HAP-1 (cell line): ENCODE measurements at regions not wholly inside any gene's neighbourhood (a gene's known extent, or its start where the extent isn't known, plus 50 kb on each side); places are given as distances from the start of the nearest gene placed in this dataset.

Source experiments
- DNase-seq, 2 experiments: peaks; one replicate each; pipeline ENCODE4 v3.0.0-alpha.2; 2016 to 2020; ENCODE audit warnings: low spot score in 2 of 2
- H3K27me3 ChIP-seq: fragments of 250-450 bp; sonication (Bioruptor Pico); 2 replicates; pipeline ENCODE4 v1.5.1; 2020; ENCODE audit warnings: low read depth, mild to moderate bottlenecking, moderate library complexity
- H3K36me3 ChIP-seq: fragments of 250-450 bp; sonication (Bioruptor Pico); replicated peaks from 2 replicates; pipeline ENCODE4 v1.5.1; 2020; ENCODE audit warnings: mild to moderate bottlenecking
- H3K4me1 ChIP-seq: fragments of 250-450 bp; sonication (Bioruptor Pico); 2 replicates; pipeline ENCODE4 v1.5.1; 2020; ENCODE audit warnings: mild to moderate bottlenecking
- H3K4me3 ChIP-seq: fragments of 250-450 bp; sonication (Bioruptor Pico); 2 replicates; pipeline ENCODE4 v1.5.1; 2020; ENCODE audit warnings: mild to moderate bottlenecking, moderate library complexity
- H3K9me3 ChIP-seq: fragments of 250-450 bp; sonication (Bioruptor Pico); 2 replicates; pipeline ENCODE4 v1.5.1; 2020; ENCODE audit warnings: mild to moderate bottlenecking, moderate library complexity
- in situ Hi-C: fragments of 300-500 bp; cut with MboI; formaldehyde crosslinking; loops from 3 replicates; pipeline ENCODE4 v1.14.3; 2020; ENCODE audit warnings: low sequenced_read_pairs, inconsistent platforms, mixed read lengths

GRCh38 chr5:110112348-110112747 is 422.6 kb downstream of the MAN2A1 start:
- Histone ChIP-seq H3K27me3 (peaks cover 2% of the 10 kb centered on the region; the same call in 1 of the 2 replicates), H3K4me3 (no peak overlapping the region), H3K9me3 (no peaks in the 10 kb centered on the region), H3K36me3 (no peaks in the 10 kb centered on the region), H3K4me1 (no peaks in the 10 kb centered on the region)
- DNase-seq, result no peak
- in situ Hi-C loops, result no loop called here

- in situ Hi-C loops, result no loop called here
- Histone ChIP-seq H3K27me3 (peaks cover 2% of the 10 kb centered on the region; the same call in 1 of the 2 replicates), H3K36me3 (no peaks in the 10 kb centered on the region), H3K4me3 (no peak overlapping the region), H3K4me1 (no peaks in the 10 kb centered on the region), H3K9me3 (no peaks in the 10 kb centered on the region)
- no peak for DNase-seq
These were observed 425.8 kb downstream of the MAN2A1 start for GRCh38 chr5:110115503-110115902.

DNA sequence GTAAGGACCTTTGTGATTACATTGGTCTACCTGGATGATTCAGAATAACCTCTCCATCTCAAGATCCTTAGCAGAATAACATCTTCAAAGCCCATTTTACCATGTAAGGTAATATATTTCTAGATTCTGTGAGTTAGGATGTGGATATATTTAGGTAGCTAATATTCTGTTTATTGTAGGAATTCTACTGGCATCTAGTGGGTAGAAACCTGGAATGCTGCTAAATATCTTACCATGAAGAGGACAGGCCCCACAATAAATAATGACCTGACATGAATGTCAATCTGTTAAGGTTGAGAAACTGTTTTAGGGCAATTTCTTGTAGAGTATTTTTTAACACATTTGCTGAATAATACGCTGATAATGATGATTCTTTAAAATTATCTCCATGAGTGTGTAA is 426.8 kb downstream of the MAN2A1 start:
- Histone ChIP-seq H3K4me1 (no peaks in the 10 kb centered on the region), H3K36me3 (no peaks in the 10 kb centered on the region), H3K9me3 (no peaks in the 10 kb centered on the region), H3K27me3 (peaks cover 2% of the 10 kb centered on the region; the same call in 1 of the 2 replicates), H3K4me3 (no peak overlapping the region)
- in situ Hi-C loops, result no loop called here
- no peak for DNase-seq

DNA sequence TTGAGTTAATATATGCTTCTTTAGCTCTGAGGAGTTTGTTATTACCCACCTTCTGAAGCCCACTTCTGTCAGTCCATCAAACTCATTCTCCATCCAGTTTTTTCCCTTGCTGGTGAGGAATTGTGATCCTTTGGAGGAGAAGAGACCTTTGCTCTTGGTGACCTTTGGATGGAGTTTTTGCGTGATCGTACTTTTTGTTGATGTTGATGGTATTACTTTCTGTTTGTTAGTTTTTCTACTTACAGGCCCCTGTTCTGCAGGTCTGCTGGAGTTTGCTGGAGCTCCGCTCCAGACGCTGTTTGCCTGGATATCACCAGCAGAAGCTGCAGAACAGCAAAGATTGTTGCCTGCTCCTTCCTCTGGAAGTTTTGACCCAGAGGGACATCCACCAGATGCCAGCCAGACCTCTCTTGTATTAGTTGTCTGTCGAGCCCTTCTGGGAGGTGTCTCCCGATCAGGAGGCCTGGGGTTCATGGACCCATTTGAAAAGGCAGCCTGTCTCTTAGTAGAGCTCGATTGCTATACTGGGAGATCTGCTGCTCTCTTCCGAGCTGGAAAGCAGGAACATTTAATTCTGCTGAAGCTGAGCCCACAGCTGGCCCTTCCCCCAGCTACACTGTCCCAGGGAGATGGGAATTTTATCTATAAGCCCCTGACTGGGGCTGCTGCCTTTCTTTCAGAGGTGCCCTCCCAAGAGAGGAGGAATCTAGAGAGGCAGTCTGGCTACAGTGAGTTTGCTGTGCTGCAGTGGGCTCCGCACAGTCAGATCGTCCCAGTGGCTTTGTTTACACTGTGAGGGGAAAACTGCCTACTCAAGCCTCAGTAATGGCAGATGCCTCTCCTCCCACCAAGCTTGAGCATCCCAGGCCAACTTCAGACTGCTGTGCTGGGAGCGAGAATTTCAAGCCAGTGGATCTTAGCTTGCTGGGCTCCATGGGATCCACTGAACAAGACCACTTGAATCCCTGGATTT is 445.5 kb downstream of the MAN2A1 start:
- no peaks in the 10 kb centered on the region for H3K36me3 ChIP-seq
- no peaks in the 10 kb centered on the region for H3K27me3 ChIP-seq
- DNase-seq, result no peak
- in situ Hi-C loops, result no loop called here
- no peaks in the 10 kb centered on the region for H3K9me3 ChIP-seq
- no peak overlapping the region for H3K4me3 ChIP-seq
- no peaks in the 10 kb centered on the region for H3K4me1 ChIP-seq

GRCh38 chr5:110150199-110150598 is 460.5 kb downstream of the MAN2A1 start:
- in situ Hi-C loops, result no loop called here
- Histone ChIP-seq H3K36me3 (no peaks in the 10 kb centered on the region), H3K9me3 (no peaks in the 10 kb centered on the region), H3K4me1 (no peaks in the 10 kb centered on the region), H3K27me3 (no peaks in the 10 kb centered on the region), H3K4me3 (no peak overlapping the region)
- DNase-seq, result no peak

GRCh38 chr5:110159202-110159601 is 469.5 kb downstream of the MAN2A1 start:
- in situ Hi-C loops, result no loop called here
- no peaks in the 10 kb centered on the region for H3K36me3 ChIP-seq
- H3K4me1 ChIP-seq, result no peaks in the 10 kb centered on the region
- DNase-seq, result no peak
- H3K4me3 ChIP-seq, result no peak overlapping the region
- no peaks in the 10 kb centered on the region for H3K27me3 ChIP-seq
- no peaks in the 10 kb centered on the region for H3K9me3 ChIP-seq

- in situ Hi-C loops, result no loop called here
- DNase-seq, result no peak
- H3K9me3 ChIP-seq, result no peaks in the 10 kb centered on the region
- H3K4me1 ChIP-seq, result no peaks in the 10 kb centered on the region
- H3K36me3 ChIP-seq, result no peaks in the 10 kb centered on the region
- no peaks in the 10 kb centered on the region for H3K27me3 ChIP-seq
- H3K4me3 ChIP-seq, result no peak overlapping the region
These were observed 471.4 kb downstream of the MAN2A1 start for GRCh38 chr5:110161162-110161561.

DNA sequence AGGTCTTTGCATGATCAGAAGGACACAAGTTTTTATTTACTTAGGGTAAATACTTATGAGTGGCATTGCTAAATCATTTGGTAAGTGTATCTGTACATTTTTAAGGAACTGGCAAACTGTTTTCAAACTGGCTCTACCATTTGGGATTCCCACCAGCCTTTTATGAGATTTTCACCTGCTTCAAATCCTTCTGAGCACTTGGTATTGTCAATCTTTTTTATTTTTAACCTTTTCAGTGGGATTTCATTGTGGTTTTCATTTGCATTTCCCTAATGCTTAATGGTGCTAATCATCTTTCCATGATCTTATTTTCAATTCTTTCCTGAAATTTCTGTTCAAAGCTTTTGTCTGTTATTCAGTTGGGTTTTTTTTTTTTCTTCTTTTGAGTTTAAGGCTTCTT is 475.6 kb downstream of the MAN2A1 start:
- in situ Hi-C loops, result no loop called here
- no peaks in the 10 kb centered on the region for H3K9me3 ChIP-seq
- no peak overlapping the region for H3K4me3 ChIP-seq
- no peaks in the 10 kb centered on the region for H3K27me3 ChIP-seq
- no peak for DNase-seq
- no peaks in the 10 kb centered on the region for H3K4me1 ChIP-seq
- no peaks in the 10 kb centered on the region for H3K36me3 ChIP-seq

GRCh38 chr5:110167384-110167783 is 477.7 kb downstream of the MAN2A1 start:
- Histone ChIP-seq H3K4me3 (no peak overlapping the region), H3K9me3 (no peaks in the 10 kb centered on the region), H3K36me3 (no peaks in the 10 kb centered on the region), H3K27me3 (no peaks in the 10 kb centered on the region), H3K4me1 (no peaks in the 10 kb centered on the region)
- no peak for DNase-seq
- in situ Hi-C loops, result no loop called here

DNA sequence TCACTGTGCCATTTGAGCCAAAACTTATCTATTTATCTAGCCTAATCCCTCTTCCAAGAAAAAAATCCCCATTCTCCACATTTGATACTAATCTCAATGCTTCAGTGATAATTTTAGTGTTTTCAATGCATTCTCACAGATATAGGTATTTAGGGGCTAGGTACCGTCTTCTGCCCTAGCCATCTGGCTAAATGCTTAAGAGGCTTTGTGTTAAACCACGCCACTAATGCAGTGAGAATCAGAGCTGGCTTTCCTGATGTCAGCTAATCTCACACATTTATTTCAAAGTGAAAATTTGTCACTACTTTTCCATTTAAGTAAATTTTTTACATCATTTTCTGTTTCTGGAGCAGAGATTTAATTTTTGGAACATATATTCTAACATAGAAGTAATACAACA is 479.7 kb downstream of the MAN2A1 start:
- Histone ChIP-seq H3K36me3 (no peaks in the 10 kb centered on the region), H3K9me3 (no peaks in the 10 kb centered on the region), H3K4me1 (no peaks in the 10 kb centered on the region), H3K4me3 (no peak overlapping the region), H3K27me3 (no peaks in the 10 kb centered on the region)
- in situ Hi-C loops, result no loop called here
- DNase-seq, result no peak

DNA sequence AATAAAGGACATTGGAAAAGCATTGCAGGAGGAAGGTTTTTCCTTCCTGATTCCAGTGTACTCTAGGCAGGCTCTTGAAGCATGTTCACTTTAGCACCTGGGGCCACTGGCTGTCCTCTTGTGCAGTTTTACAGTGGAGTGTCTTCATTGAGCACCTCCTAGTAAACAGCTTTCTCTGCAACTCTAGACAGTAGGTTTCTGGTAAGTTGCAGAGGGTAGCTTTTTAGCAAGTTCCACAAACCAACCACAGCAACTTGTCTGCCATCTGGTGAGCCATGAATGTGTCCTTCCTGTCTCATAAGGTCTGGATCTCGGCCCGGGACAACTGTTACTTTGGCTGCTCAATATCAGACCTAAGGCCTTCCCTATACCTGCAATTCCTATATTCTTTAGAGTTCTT is 488.0 kb downstream of the MAN2A1 start:
- H3K4me1 ChIP-seq, result no peaks in the 10 kb centered on the region
- no peaks in the 10 kb centered on the region for H3K36me3 ChIP-seq
- in situ Hi-C loops, result no loop called here
- DNase-seq, result no peak
- no peak overlapping the region for H3K4me3 ChIP-seq
- no peaks in the 10 kb centered on the region for H3K27me3 ChIP-seq
- no peaks in the 10 kb centered on the region for H3K9me3 ChIP-seq

DNA sequence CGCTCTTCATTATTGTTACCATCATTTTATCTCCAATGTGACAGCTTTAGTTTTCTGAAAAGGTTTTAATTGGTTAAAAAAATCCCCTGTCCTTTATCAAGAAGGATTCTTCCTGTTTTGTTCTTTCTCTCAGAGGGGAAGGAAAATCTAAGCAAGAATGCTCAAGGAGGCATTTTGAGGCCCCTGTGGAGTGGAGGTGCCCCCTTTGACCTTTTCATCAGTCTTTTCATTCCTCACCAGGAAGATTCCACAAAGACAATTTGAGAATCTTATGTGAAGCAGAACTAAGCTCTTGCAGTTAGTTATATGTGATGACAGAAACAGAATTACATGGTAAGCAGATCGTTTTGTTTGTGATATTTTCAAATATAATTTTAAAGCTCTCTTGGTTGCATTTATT is 489.6 kb downstream of the MAN2A1 start:
- in situ Hi-C loops, result no loop called here

GRCh38 chr5:110194191-110194590 is 504.5 kb downstream of the MAN2A1 start:
- Histone ChIP-seq H3K36me3 (no peaks in the 10 kb centered on the region), H3K9me3 (no peaks in the 10 kb centered on the region), H3K4me3 (no peak overlapping the region), H3K27me3 (no peaks in the 10 kb centered on the region), H3K4me1 (no peaks in the 10 kb centered on the region)
- in situ Hi-C loops, result no loop called here
- no peak for DNase-seq

More for the DNA sequence above, 489.6 kb downstream of the MAN2A1 start:
- H3K36me3 ChIP-seq, result no peaks in the 10 kb centered on the region
- H3K9me3 ChIP-seq, result no peaks in the 10 kb centered on the region
- H3K4me1 ChIP-seq, result no peaks in the 10 kb centered on the region
- H3K27me3 ChIP-seq, result no peaks in the 10 kb centered on the region
- no peak for DNase-seq
- H3K4me3 ChIP-seq, result no peak overlapping the region

DNA sequence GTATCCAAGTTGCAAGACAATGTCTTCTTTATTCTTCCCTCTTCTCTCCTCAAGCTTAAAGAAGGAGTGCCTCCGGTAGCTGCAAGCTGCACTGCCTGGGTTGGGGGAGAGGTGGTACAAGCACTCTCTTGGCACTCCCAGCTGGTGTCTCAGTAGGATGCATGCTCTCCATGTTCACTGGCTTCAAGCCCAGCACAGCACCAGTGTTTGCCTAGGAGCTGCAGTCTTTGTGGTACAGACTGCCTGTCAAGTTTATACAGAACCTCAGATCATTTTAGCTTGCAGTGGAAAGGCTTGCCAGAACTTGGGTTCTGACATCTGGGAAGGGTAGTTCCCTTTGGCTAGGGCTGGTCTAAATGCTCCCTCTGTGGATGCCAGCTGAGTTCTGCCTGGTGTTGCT is 505.6 kb downstream of the MAN2A1 start:
- H3K4me1 ChIP-seq, result no peaks in the 10 kb centered on the region
- no peaks in the 10 kb centered on the region for H3K9me3 ChIP-seq
- in situ Hi-C loops, result no loop called here
- H3K27me3 ChIP-seq, result no peaks in the 10 kb centered on the region
- no peaks in the 10 kb centered on the region for H3K36me3 ChIP-seq
- DNase-seq, result no peak
- H3K4me3 ChIP-seq, result no peak overlapping the region
